B cell (primary cell): ENCODE measurements at regions not wholly inside any gene's neighbourhood (a gene's known extent, or its start where the extent isn't known, plus 50 kb on each side); places are given as distances from the start of the nearest gene placed in this dataset.

Experiments used
- CTCF ChIP-seq: fragments of 200-600 bp; IDR thresholded peaks from one replicate; pipeline ENCODE4 v1.8.0; 2022; ENCODE audit warnings: antibody characterized with exemption, mild to moderate bottlenecking
- EZH2 ChIP-seq: IDR thresholded peaks from 2 replicates; pipeline ENCODE4 v1.6.1; 2012; ENCODE audit warnings: borderline replicate concordance, low read depth, mild to moderate bottlenecking, moderate library complexity, low read length; ENCODE audit not compliant: insufficient read depth, poor library complexity, severe bottlenecking

GRCh38 chr7:93773446-93773845 is 117.1 kb downstream of the TFPI2 start:
- TF ChIP-seq CTCF (no peak), EZH2 (no peak)
